PC-9 (cell line): ENCODE measurements at regions not wholly inside any gene's neighbourhood (a gene's known extent, or its start where the extent isn't known, plus 50 kb on each side); places are given as distances from the start of the nearest gene placed in this dataset.

Source experiments
- EZH2 ChIP-seq: fragments of 200-600 bp; sonication (generic); IDR thresholded peaks from 2 replicates; pipeline ENCODE4 v1.8.0; 2017; ENCODE audit warnings: antibody characterized with exemption, low read depth
- TF ChIP-seq, protein P1 (sequence below): fragments of 200-600 bp; sonication (generic); conservative IDR thresholded peaks from 2 replicates; pipeline ENCODE4 v1.6.1; 2017; ENCODE audit warnings: mixed run types, antibody characterized with exemption, mild to moderate bottlenecking, moderate library complexity

DNA sequence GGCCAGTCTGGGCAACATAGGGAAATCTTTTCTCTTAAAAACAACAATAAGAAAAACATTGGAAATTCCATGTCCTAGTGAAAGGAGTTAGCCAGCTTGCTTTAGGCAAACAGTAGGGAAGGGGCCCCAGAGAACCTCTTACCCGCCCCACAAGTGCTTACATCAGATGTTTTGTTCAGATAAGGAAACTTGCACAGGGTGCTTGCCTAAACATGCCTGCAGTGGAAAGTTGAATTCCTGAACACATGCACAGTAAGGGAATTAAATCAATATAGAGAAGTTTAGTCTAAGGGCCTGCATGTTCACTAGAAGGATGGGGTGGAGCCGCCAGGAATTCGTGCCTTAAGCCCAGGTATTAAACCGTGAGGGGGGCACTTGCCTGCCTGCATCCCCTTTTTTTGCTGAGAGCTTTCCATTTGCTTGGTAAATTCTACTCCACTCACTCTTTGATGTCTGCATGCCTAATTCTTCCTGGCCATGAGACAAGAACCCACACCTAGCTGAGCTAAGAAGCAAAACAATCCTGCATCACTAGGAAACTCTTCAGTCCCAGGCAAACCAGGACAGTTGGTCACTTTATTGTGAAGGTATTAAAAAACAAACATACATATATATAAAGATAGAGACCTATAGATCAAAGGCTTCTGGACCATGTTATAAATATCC is 499.0 kb downstream of the SIPA1L2 start:
- TF ChIP-seq, protein P1, sequence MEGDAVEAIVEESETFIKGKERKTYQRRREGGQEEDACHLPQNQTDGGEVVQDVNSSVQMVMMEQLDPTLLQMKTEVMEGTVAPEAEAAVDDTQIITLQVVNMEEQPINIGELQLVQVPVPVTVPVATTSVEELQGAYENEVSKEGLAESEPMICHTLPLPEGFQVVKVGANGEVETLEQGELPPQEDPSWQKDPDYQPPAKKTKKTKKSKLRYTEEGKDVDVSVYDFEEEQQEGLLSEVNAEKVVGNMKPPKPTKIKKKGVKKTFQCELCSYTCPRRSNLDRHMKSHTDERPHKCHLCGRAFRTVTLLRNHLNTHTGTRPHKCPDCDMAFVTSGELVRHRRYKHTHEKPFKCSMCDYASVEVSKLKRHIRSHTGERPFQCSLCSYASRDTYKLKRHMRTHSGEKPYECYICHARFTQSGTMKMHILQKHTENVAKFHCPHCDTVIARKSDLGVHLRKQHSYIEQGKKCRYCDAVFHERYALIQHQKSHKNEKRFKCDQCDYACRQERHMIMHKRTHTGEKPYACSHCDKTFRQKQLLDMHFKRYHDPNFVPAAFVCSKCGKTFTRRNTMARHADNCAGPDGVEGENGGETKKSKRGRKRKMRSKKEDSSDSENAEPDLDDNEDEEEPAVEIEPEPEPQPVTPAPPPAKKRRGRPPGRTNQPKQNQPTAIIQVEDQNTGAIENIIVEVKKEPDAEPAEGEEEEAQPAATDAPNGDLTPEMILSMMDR, result no peak
- TF ChIP-seq EZH2, result no peak
